ENCODE measurements at regions not wholly inside any gene's neighbourhood (a gene's known extent, or its start where the extent isn't known, plus 50 kb on each side); places are given as distances from the start of the nearest gene placed in this dataset.

GRCh38 chr9:135009051-135009560 lies 78.4 kb upstream of the OLFM1 start:
- no peak for TF ChIP-seq POLR2A (IDR thresholded peaks at IDR 0.05; ENCODE audit: low read length)
- TF ChIP-seq GATA1 (IDR thresholded peaks at IDR 0.05; ENCODE audit: low read depth, low read length) = no peak
- DNase-seq = no peak

- TF ChIP-seq GATA1 (IDR thresholded peaks at IDR 0.05; ENCODE audit: low read depth, low read length) = no peak
- no peak for TF ChIP-seq POLR2A (IDR thresholded peaks at IDR 0.05; ENCODE audit: low read length)
- DNase-seq = no peak
These were observed 77.5 kb upstream of the OLFM1 start for GRCh38 chr9:135009794-135010585.

DNA sequence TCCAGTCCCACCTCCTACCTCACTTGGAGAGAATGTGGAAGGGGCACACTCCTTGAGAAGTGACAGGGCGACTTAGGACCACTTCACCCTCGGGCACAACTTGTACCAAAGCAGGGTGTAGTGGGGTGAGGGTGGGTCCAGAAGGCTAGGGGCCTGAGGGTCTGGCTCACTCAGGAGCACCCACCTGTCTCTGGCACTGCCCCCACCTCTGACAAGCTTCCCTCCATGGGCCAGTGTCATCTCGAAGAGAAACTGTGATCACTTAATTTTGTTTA lies 76.9 kb upstream of the OLFM1 start:
- TF ChIP-seq GATA1 (IDR thresholded peaks at IDR 0.05; ENCODE audit: low read depth, low read length) (no peak), POLR2A (IDR thresholded peaks at IDR 0.05; ENCODE audit: low read length) (no peak)
- no peak for DNase-seq

GRCh38 chr9:135010921-135011320 lies 76.5 kb upstream of the OLFM1 start:
- DNase-seq = no peak
- no peak for TF ChIP-seq POLR2A (IDR thresholded peaks at IDR 0.05; ENCODE audit: low read length)
- no peak for TF ChIP-seq GATA1 (IDR thresholded peaks at IDR 0.05; ENCODE audit: low read depth, low read length)

GRCh38 chr9:135012166-135012565 lies 75.3 kb upstream of the OLFM1 start:
- no peak for TF ChIP-seq GATA1 (IDR thresholded peaks at IDR 0.05; ENCODE audit: low read depth, low read length)
- no peak for TF ChIP-seq POLR2A (IDR thresholded peaks at IDR 0.05; ENCODE audit: low read length)
- DNase-seq = no peak

GRCh38 chr9:135014311-135015010 lies 73.0 kb upstream of the OLFM1 start:
- no peak for DNase-seq
- TF ChIP-seq GATA1 (IDR thresholded peaks at IDR 0.05; ENCODE audit: low read depth, low read length) (no peak), POLR2A (IDR thresholded peaks at IDR 0.05; ENCODE audit: low read length) (no peak)

- TF ChIP-seq POLR2A (IDR thresholded peaks at IDR 0.05; ENCODE audit: low read length) (no peak), GATA1 (IDR thresholded peaks at IDR 0.05; ENCODE audit: low read depth, low read length) (no peak)
These were observed 72.4 kb upstream of the OLFM1 start for GRCh38 chr9:135015096-135015495.

GRCh38 chr9:135015565-135015964 lies 71.9 kb upstream of the OLFM1 start:
- no peak for DNase-seq
- TF ChIP-seq POLR2A (IDR thresholded peaks at IDR 0.05; ENCODE audit: low read length) (no peak), GATA1 (IDR thresholded peaks at IDR 0.05; ENCODE audit: low read depth, low read length) (no peak)

More at GRCh38 chr9:135015096-135015495, 72.4 kb upstream of the OLFM1 start:
- DNase-seq = no peak

- DNase-seq = no peak
- TF ChIP-seq GATA1 (IDR thresholded peaks at IDR 0.05; ENCODE audit: low read depth, low read length) (no peak), POLR2A (IDR thresholded peaks at IDR 0.05; ENCODE audit: low read length) (no peak)
These were observed 71.3 kb upstream of the OLFM1 start for GRCh38 chr9:135016037-135016640.

DNA sequence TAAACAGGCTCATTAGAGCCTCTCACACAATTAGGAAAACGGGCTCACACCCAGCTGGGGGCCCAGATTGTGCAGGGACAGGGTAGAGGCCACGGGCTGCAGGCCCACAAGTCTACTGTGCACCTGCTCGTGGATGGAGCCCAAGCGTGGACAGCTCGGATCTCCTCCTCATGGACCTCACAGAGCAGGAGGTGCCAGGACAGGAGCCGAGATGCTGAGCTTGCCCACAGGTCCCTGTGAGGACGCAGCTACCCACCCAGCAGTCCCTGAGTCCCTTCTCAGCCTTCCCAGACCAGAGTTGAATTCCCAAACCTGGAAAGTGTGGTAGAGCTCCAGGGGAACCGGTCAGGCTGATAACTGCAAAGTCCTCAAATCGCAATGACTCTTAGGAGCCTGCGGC lies 70.6 kb upstream of the OLFM1 start:
- DNase-seq = no peak
- TF ChIP-seq GATA1 (IDR thresholded peaks at IDR 0.05; ENCODE audit: low read depth, low read length) = no peak
- no peak for TF ChIP-seq POLR2A (IDR thresholded peaks at IDR 0.05; ENCODE audit: low read length)

- TF ChIP-seq GATA1 (IDR thresholded peaks at IDR 0.05; ENCODE audit: low read depth, low read length) (no peak), POLR2A (IDR thresholded peaks at IDR 0.05; ENCODE audit: low read length) (no peak)
- no peak for DNase-seq
These were observed 69.6 kb upstream of the OLFM1 start for GRCh38 chr9:135017899-135018298.

DNA sequence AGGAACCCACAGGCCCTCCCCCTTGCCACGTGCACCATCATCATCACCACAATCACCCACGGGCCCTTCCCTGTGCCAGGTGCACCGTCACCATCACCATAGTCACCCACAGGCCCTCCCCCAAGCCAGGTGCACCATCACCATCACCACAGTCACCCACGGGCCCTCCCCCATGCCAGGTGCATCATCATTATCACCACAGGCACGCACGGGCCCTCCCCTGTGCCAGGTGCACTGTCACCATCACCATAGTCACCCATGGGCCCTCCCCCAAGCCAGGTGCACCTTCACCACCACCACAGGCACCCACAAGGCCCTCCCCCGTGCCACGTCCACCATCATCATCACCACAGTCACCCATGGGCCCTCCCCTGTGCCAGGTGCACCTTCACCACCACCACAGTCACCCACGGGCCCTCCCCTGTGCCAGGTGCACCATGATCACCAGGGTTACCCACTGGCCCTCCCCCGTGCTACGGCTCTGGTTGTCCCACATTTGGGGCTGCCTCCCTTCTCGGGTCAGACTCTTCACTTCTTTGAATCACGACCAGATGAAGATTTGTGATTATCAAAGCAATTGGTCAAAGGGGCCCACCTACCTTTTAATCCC lies 69.1 kb upstream of the OLFM1 start:
- TF ChIP-seq GATA1 (IDR thresholded peaks at IDR 0.05; ENCODE audit: low read depth, low read length) (no peak), POLR2A (IDR thresholded peaks at IDR 0.05; ENCODE audit: low read length) (no peak)
- no peak for DNase-seq

DNA sequence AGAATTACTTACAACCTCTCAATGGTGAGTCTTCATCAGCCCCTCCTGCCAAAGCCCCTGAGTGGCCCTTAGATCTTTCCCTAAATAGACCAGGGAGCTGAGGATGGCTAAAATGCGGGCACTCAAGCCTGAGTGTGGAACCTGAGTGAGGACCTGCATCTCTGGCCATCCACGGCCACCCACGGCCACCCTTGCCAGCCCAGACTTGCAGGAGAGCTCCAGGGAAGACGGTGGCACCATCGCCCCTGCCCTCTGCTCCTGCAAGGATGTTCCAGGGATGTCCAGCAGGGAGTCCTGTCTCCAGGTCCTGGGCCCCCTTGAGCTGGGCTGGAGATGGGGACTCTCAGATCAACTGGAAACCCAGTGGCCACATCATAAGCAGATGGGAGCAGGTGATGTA lies 68.2 kb upstream of the OLFM1 start:
- TF ChIP-seq GATA1 (IDR thresholded peaks at IDR 0.05; ENCODE audit: low read depth, low read length) (no peak), POLR2A (IDR thresholded peaks at IDR 0.05; ENCODE audit: low read length) (no peak)
- DNase-seq = no peak
